ENCODE measurements at regions not wholly inside any gene's neighbourhood (a gene's known extent, or its start where the extent isn't known, plus 50 kb on each side); places are given as distances from the start of the nearest gene placed in this dataset.
"Not testable (repeated sequence)": the region's sequence is repeated elsewhere in the genome, so short reads cannot be mapped to it uniquely, and the experiment has no call there.

DNA sequence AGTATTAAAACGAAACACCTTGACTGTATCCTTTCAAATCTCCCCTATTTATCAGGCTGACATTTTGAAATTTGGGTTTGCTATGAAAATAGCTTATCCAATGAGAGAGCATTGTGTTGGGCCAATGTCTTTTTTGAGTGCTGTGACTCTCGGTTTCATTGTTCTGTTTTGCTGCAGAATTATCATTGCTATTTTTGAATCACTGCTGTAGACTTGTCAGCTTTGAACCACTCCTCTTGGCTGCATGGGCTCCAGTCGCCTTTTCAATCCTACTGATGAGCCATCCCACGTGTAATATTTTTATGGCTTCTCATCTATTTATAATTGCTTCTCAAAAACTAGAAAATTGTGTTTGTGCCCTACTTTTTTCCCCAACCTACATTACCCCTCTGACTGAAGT is 322.8 kb downstream of the LNPK start:
- no peak for DNase-seq

DNA sequence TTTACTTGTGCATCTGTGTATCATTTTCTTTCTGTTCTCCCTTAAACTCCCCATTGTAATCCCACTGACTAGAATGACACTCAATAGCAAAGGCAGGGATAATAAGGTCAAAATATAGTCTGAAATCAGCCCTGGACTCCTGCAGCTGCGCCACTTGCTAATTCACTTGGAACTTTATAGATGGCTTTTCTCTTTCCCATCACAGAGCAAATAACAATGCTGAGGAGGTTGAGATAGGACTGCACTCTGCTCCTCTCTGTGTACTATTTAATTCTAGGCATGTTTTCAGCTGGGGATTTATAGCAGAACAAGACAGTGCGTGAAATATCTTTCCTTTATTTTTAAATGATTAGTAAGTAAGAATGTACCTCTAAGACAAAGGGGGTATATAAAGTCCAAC is 324.2 kb downstream of the LNPK start:
- DNase-seq, result no peak

- DNase-seq, result no peak
These were observed 325.3 kb downstream of the LNPK start for GRCh38 chr2:175676813-175677212.

- not testable (repeated sequence) for DNase-seq
These were observed 333.3 kb downstream of the LNPK start for GRCh38 chr2:175668804-175669203.

GRCh38 chr2:175662335-175662734 is 339.7 kb downstream of the LNPK start:
- DNase-seq, result no peak

GRCh38 chr2:175648577-175649063 is 353.4 kb downstream of the LNPK start:
- DNase-seq, result no peak

- no peak for DNase-seq
These were observed 355.0 kb downstream of the LNPK start for GRCh38 chr2:175647058-175647457.

GRCh38 chr2:175640655-175641054 is 361.4 kb downstream of the LNPK start:
- DNase-seq, result no peak

DNA sequence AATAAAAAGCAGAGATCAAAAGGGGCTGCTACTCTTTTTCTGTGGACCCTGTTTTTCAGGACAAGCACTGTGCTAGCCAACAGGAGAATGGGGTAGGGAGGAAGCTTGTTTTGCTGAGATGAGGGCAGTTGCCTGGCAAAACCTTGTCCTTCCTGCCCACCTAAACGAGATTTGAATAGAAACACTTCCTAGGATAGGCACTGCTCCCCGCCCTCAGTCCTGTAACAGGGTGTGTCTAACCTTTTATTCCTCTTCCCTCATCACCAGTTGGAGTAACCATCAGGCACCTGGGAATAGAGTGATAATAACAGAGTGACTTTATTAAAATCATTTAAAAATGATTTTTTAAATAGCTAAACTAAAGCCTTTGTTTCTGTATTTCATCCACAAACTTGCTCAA is 368.8 kb downstream of the LNPK start:
- DNase-seq, result no peak

- DNase-seq, result no peak
These were observed 370.8 kb downstream of the LNPK start for GRCh38 chr2:175631245-175631623.

GRCh38 chr2:175630280-175631244 is 371.5 kb downstream of the LNPK start:
- DNase-seq, result no peak

DNA sequence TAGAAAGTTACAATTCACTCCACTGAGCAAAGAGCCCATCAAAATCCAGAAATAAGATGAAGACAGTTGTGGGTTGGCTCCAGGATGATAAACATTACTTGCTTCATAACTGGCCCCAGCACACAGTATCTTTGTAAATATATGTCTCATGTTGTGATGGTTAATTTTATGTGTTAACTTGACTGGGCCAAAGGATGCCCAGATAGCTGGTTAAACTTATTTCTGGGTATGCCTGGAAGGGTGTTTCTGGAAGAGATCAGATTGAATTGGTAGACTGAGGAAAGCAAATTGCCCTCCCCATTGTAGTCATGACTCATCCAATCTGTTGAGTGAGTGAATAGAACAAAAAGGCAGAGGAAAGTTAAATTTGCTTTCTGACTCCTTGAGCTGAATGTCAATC is 373.8 kb downstream of the LNPK start:
- no peak for DNase-seq

GRCh38 chr2:175627405-175627804 is 374.7 kb downstream of the LNPK start:
- DNase-seq, result no peak

- no peak for DNase-seq
These were observed 375.3 kb downstream of the LNPK start for GRCh38 chr2:175626796-175627195.

GRCh38 chr2:175624785-175625184 is 377.3 kb downstream of the LNPK start:
- no peak for DNase-seq

DNA sequence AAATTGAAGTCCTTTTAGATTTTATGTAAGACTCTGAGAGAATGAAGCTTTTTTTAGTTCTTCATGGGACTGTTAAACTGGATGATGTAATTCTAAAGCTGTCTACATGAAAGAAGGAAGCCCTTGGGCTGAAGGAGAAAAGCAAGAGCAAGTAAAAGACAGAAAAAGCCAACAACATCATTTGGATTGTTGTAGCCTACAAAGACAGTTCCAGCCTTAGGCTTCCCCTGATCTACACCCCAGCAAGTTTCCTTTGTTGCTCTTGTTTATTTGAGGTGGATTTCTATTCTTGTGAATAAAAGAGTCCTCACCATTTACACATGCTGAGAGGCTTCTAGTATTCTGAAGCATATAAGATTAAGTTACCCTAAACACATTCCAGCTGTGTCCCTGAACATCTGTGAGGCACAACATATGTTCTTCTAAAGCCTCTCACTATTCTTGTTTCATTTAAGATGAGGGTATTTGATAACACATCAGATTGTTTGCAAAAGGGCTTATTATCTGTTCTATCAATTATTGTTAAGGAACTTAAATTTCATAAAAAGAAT is 377.8 kb downstream of the LNPK start:
- DNase-seq, result no peak

DNA sequence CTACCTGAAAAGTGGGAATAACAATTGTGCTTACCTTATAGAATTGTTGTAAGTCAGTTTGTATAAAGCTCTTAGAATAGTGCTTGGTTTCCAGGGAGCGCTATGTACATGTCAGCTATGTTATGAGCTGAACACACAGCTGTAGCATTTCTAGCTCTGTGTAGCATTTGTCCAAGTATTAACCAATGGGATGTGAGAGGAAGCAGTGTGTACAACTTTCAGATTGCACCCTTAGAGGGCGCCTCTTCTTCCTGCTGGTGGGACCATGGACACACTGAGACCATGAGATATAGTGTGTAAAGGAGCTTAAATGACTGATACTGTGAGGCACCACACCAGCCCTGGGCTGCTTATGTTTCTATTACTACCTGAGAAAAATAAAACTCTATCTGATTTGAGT is 380.2 kb downstream of the LNPK start:
- DNase-seq, result no peak

DNA sequence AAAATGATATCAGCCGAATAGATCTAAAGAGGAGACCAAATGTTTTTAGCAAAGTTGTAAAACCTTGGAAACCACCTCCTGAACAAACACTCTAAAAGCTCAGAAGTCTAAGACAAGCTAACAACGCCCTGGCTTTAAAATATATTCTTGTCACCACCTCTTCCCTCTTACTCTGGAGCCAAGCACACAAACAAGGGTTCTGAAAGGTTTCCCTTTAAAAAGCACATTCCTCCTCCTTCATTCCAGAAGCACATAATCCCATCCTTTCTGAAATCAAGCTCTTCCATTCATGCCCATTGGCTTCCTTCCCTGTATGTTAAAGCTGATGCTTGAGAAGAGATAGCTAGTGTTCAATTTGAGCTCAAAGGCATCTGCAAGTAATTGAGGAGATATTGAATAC is 382.0 kb downstream of the LNPK start:
- no peak for DNase-seq

DNA sequence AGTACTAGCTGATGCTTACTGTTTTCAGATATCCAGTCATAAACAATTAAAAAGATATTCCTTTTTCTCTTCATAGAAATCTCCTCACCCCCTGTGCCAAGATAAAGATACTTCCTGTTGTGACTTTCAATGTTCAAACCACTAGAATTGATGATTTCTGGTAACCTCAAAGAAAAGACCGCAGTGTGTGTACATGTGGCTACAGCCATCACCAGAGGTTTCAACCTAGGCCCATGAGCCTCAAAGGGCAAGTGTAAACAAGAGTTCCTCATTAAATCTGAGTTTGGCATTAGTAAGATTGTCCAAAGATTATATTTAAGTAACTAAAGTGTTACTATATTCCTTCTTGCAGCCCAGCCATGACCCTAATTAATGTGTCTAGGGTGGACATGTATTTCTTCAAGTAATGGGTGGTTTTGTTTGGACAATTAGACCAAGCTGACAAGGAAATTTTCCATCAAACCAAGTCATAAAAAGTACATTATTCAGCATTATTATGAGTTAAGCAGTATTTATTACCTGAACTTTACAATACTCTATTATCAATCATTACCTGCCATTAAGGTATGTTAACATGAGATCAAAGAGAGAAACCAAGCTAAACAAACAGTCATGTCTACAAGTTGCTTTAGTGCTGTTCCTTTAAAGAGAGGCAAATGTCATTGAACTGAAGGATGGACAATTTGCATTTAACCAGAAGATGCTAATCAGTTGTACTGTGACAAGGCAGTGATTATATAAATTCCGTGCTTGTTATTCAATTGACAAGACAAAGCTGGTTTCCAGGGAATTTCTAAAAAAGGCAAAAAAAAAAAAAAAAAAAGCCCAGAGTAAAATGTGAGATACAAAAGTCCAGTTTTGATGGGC is 382.7 kb downstream of the LNPK start:
- no peak for DNase-seq

GRCh38 chr2:175612280-175612679 is 389.8 kb downstream of the LNPK start:
- no peak for DNase-seq

- DNase-seq, result no peak
These were observed 395.8 kb downstream of the LNPK start for GRCh38 chr2:175606010-175606841.

GRCh38 chr2:175605640-175606009 is 396.4 kb downstream of the LNPK start:
- DNase-seq, result no peak

GRCh38 chr2:175601969-175602368 is 400.1 kb downstream of the LNPK start:
- DNase-seq, result no peak
